H1 (cell line): ENCODE measurements at regions not wholly inside any gene's neighbourhood (a gene's known extent, or its start where the extent isn't known, plus 50 kb on each side); places are given as distances from the start of the nearest gene placed in this dataset.

ENCODE experiments used
- CHD1 ChIP-seq: IDR thresholded peaks from 2 replicates; pipeline ENCODE4 v1.6.1; 2012; ENCODE audit warnings: low read depth, low read length, improper control_type of control experiment
- CHD2 ChIP-seq: IDR thresholded peaks from 2 replicates; pipeline ENCODE4 v1.6.1; 2012; ENCODE audit warnings: low read length, improper control_type of control experiment
- POLR2A ChIP-seq, 2 experiments: IDR thresholded peaks; 1 replicate in 1 of 2; 2 replicates in 1 of 2; pipeline ENCODE4 v1.6.1; 2011; ENCODE audit warnings: low read depth in 2 of 2, low read length in 2 of 2, mild to moderate bottlenecking in 2 of 2; ENCODE audit errors: control extremely low read depth in 1 of 2
- POLR2AphosphoS5 ChIP-seq: IDR thresholded peaks from 2 replicates; pipeline ENCODE4 v1.6.1; 2011; ENCODE audit warnings: low read depth, low read length
- SP1 ChIP-seq: IDR thresholded peaks from 2 replicates; pipeline ENCODE4 v1.6.1; 2011; ENCODE audit warnings: low read depth, low read length
- TAF1 ChIP-seq: IDR thresholded peaks from 2 replicates; pipeline ENCODE4 v1.6.1; 2011; ENCODE audit warnings: mild to moderate bottlenecking, low read depth, low read length
- TCF12 ChIP-seq: IDR thresholded peaks from 2 replicates; pipeline ENCODE4 v1.6.1; 2011; ENCODE audit warnings: low read depth, mild to moderate bottlenecking, low read length
- TF ChIP-seq, protein P1 (sequence below), 3 experiments: IDR thresholded peaks; 1 replicate in 2 of 3; 2 replicates in 1 of 3; pipeline versions ENCODE4 v1.5.1 to v1.6.1; 2011; ENCODE audit warnings: low read length in 3 of 3, mild to moderate bottlenecking in 3 of 3, inconsistent platforms in 2 of 3, low read depth in 1 of 3, moderate library complexity in 1 of 3; ENCODE audit not compliant: insufficient read depth in 1 of 3; ENCODE audit errors: control extremely low read depth in 1 of 3

DNA sequence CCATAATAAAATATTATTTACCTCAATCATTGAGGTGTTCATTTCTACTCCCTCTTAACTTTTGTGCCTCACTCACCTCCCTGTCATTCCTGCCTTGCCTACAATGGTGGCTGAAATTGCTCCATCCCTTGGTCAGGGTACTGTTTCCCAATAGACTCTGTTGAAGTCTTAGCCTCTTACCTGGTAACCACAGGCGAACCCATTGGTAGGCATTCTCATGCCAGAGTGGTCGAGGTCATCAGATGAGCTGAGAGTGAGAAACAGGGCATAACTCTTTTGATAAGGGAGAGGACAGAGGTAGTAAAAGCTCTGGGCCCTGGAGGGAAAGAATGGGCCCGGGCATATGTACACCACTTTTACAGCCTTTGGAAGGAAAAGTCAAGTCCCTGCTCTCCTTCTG lies 265.6 kb downstream of the ARRDC4 start:
- no peak for TF ChIP-seq CHD2
- TF ChIP-seq POLR2AphosphoS5 = no peak
- TF ChIP-seq SP1 = no peak
- TF ChIP-seq, protein P1, sequence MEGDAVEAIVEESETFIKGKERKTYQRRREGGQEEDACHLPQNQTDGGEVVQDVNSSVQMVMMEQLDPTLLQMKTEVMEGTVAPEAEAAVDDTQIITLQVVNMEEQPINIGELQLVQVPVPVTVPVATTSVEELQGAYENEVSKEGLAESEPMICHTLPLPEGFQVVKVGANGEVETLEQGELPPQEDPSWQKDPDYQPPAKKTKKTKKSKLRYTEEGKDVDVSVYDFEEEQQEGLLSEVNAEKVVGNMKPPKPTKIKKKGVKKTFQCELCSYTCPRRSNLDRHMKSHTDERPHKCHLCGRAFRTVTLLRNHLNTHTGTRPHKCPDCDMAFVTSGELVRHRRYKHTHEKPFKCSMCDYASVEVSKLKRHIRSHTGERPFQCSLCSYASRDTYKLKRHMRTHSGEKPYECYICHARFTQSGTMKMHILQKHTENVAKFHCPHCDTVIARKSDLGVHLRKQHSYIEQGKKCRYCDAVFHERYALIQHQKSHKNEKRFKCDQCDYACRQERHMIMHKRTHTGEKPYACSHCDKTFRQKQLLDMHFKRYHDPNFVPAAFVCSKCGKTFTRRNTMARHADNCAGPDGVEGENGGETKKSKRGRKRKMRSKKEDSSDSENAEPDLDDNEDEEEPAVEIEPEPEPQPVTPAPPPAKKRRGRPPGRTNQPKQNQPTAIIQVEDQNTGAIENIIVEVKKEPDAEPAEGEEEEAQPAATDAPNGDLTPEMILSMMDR (IDR thresholded peaks at IDR 0.05; ENCODE audit: control extremely low read depth in 1 of 3, insufficient read depth in 1 of 3, low read depth in 1 of 3, low read length in 3 of 3) = no peak
- no peak for TF ChIP-seq POLR2A (IDR thresholded peaks at IDR 0.05; ENCODE audit: control extremely low read depth in 1 of 2, low read depth in 2 of 2, low read length in 2 of 2)
- TF ChIP-seq TAF1 = no peak
- no peak for TF ChIP-seq TCF12
- no peak for TF ChIP-seq CHD1
